Fibroblast of the aortic adventitia (primary cell): ENCODE measurements at regions not wholly inside any gene's neighbourhood (a gene's known extent, or its start where the extent isn't known, plus 50 kb on each side); places are given as distances from the start of the nearest gene placed in this dataset.

Experiments used
- DNase-seq: peaks from one replicate; pipeline ENCODE4 v3.0.0-alpha.2; 2010; ENCODE audit warnings: low read depth
- H3K4me3 ChIP-seq: 2 replicates; pipeline ENCODE4 v1.5.1; 2011; ENCODE audit warnings: low read depth, mild to moderate bottlenecking, control low read depth, low read length, moderate library complexity
- CTCF ChIP-seq: IDR thresholded peaks from 2 replicates; pipeline ENCODE4 v1.5.1; 2011; ENCODE audit warnings: mild to moderate bottlenecking, low read length, control low read depth, inconsistent platforms; ENCODE audit not compliant: insufficient read depth

- DNase-seq: no peak
- H3K4me3 ChIP-seq: no peak overlapping the region
- TF ChIP-seq CTCF: no peak
Measured at GRCh38 chr7:106463851-106464611, 179.2 kb upstream of the NAMPT start.

GRCh38 chr7:106462914-106463482, 178.2 kb upstream of the NAMPT start:
- no peak for DNase-seq
- no peak for TF ChIP-seq CTCF
- H3K4me3 ChIP-seq: no peak overlapping the region

- DNase-seq: peak; percentile 75
- TF ChIP-seq CTCF: peak; percentile 46
- H3K4me3 ChIP-seq: no peak overlapping the region
Measured at GRCh38 chr7:106462365-106462859, 177.6 kb upstream of the NAMPT start.

GRCh38 chr7:106460792-106461254, 176.0 kb upstream of the NAMPT start:
- DNase-seq: peak; percentile 9
- H3K4me3 ChIP-seq: no peak overlapping the region
- no peak for TF ChIP-seq CTCF

GRCh38 chr7:106459397-106460072, 174.8 kb upstream of the NAMPT start:
- no peak overlapping the region for H3K4me3 ChIP-seq
- no peak for TF ChIP-seq CTCF
- DNase-seq: no peak

GRCh38 chr7:106457678-106458077, 172.9 kb upstream of the NAMPT start:
- no peak for TF ChIP-seq CTCF
- no peak overlapping the region for H3K4me3 ChIP-seq
- DNase-seq: no peak
